HFFc6 (cell line): ENCODE measurements at regions not wholly inside any gene's neighbourhood (a gene's known extent, or its start where the extent isn't known, plus 50 kb on each side); places are given as distances from the start of the nearest gene placed in this dataset.
"Not testable (repeated sequence)": the region's sequence is repeated elsewhere in the genome, so short reads cannot be mapped to it uniquely, and the experiment has no call there.

Source experiments
- DNase-seq: peaks from one replicate; pipeline ENCODE4 v3.0.0-alpha.2; 2018
- H3K27ac Mint-ChIP-seq: 2 replicates; pipeline ENCODE4 v1.8.0; 2020; ENCODE audit warnings: mild to moderate bottlenecking, mixed read lengths
- H3K27me3 Mint-ChIP-seq: 2 replicates; pipeline ENCODE4 v1.8.0; 2021; ENCODE audit warnings: mild to moderate bottlenecking, moderate library complexity, mixed read lengths; ENCODE audit not compliant: insufficient read depth
- H3K36me3 Mint-ChIP-seq: 2 replicates; pipeline ENCODE4 v1.8.0; 2021; ENCODE audit warnings: low read depth, mixed read lengths
- H3K4me1 Mint-ChIP-seq: 2 replicates; pipeline ENCODE4 v1.8.0; 2020; ENCODE audit warnings: low read depth, mixed read lengths
- H3K4me3 Mint-ChIP-seq: 2 replicates; pipeline ENCODE4 v1.8.0; 2020; ENCODE audit warnings: mild to moderate bottlenecking, moderate library complexity, mixed read lengths
- H3K9me3 Mint-ChIP-seq: 2 replicates; pipeline ENCODE4 v1.8.0; 2020; ENCODE audit warnings: mild to moderate bottlenecking, mixed read lengths
- CTCF ChIP-seq: fragments of 200-600 bp; sonication (generic); IDR thresholded peaks from 2 replicates; pipeline ENCODE4 v1.5.0; 2021; ENCODE audit warnings: antibody characterized with exemption, mild to moderate bottlenecking

GRCh38 chr2:183903026-183903425 lies 695.3 kb upstream of the ZNF804A start:
- H3K36me3 Mint-ChIP-seq: no peaks in the 10 kb centered on the region
- no peaks in the 10 kb centered on the region for H3K4me1 Mint-ChIP-seq
- DNase-seq: no peak
- peaks cover 18% of the 10 kb centered on the region for H3K9me3 Mint-ChIP-seq
- H3K4me3 Mint-ChIP-seq: no peak overlapping the region
- no peak overlapping the region for H3K27ac Mint-ChIP-seq
- no peak for TF ChIP-seq CTCF
- no peaks in the 10 kb centered on the region for H3K27me3 Mint-ChIP-seq

- not testable (repeated sequence) for DNase-seq, H3K4me3 Mint-ChIP-seq, H3K27me3 Mint-ChIP-seq, H3K4me1 Mint-ChIP-seq, H3K36me3 Mint-ChIP-seq, H3K27ac Mint-ChIP-seq
- H3K9me3 Mint-ChIP-seq: peaks cover 30% of the 10 kb centered on the region
These were observed 682.3 kb upstream of the ZNF804A start for GRCh38 chr2:183916041-183916440.

- H3K27ac Mint-ChIP-seq: no peak overlapping the region
- peaks cover 41% of the 10 kb centered on the region for H3K9me3 Mint-ChIP-seq
- H3K27me3 Mint-ChIP-seq: no peaks in the 10 kb centered on the region
- no peak overlapping the region for H3K4me3 Mint-ChIP-seq
- no peaks in the 10 kb centered on the region for H3K4me1 Mint-ChIP-seq
- DNase-seq: no peak
- TF ChIP-seq CTCF: no peak
- H3K36me3 Mint-ChIP-seq: no peaks in the 10 kb centered on the region
These were observed 679.2 kb upstream of the ZNF804A start for GRCh38 chr2:183919167-183919566.

- Mint-ChIP-seq H3K4me3 (no peak overlapping the region), H3K27ac (no peak overlapping the region), H3K36me3 (no peaks in the 10 kb centered on the region), H3K9me3 (peaks cover 45% of the 10 kb centered on the region), H3K4me1 (no peaks in the 10 kb centered on the region), H3K27me3 (no peaks in the 10 kb centered on the region)
- TF ChIP-seq CTCF: no peak
- DNase-seq: no peak
These were observed 678.4 kb upstream of the ZNF804A start for GRCh38 chr2:183919926-183920325.

GRCh38 chr2:183925281-183925680 lies 673.0 kb upstream of the ZNF804A start:
- peaks cover 44% of the 10 kb centered on the region for H3K9me3 Mint-ChIP-seq
- H3K4me3 Mint-ChIP-seq: no peak overlapping the region
- no peaks in the 10 kb centered on the region for H3K4me1 Mint-ChIP-seq
- H3K36me3 Mint-ChIP-seq: no peaks in the 10 kb centered on the region
- no peak overlapping the region for H3K27ac Mint-ChIP-seq
- no peak for TF ChIP-seq CTCF
- no peaks in the 10 kb centered on the region; the same call in 1 of the 2 replicates for H3K27me3 Mint-ChIP-seq
- no peak for DNase-seq

- Mint-ChIP-seq H3K4me1 (no peaks in the 10 kb centered on the region), H3K9me3 (peaks cover 34% of the 10 kb centered on the region), H3K4me3 (no peak overlapping the region), H3K36me3 (no peaks in the 10 kb centered on the region), H3K27ac (no peak overlapping the region), H3K27me3 (no peaks in the 10 kb centered on the region; the same call in 1 of the 2 replicates)
- DNase-seq: no peak
- TF ChIP-seq CTCF: no peak
These were observed 671.9 kb upstream of the ZNF804A start for GRCh38 chr2:183926433-183926832.
